ENCODE measurements at regions not wholly inside any gene's neighbourhood (a gene's known extent, or its start where the extent isn't known, plus 50 kb on each side); places are given as distances from the start of the nearest gene placed in this dataset.

GRCh38 chr9:4415281-4415680 lies 75.0 kb upstream of the SLC1A1 start:
- H3K27ac ChIP-seq = no peak overlapping the region
- ChIA-PET CTCF (no interaction called here), POLR2A (ENCODE audit: low non-redundant PET) (no interaction called here)
- no peak for TF ChIP-seq CTCF (conservative IDR thresholded peaks at IDR 0.05; ENCODE audit: low read depth)
- DNase-seq (ENCODE audit: low spot score) = no peak

GRCh38 chr9:4413856-4414255 lies 76.4 kb upstream of the SLC1A1 start:
- CTCF ChIA-PET = no interaction called here

GRCh38 chr9:4404156-4404555 lies 86.1 kb upstream of the SLC1A1 start:
- DNase-seq (ENCODE audit: low spot score) = no peak
- ChIA-PET CTCF (no interaction called here), POLR2A (ENCODE audit: low non-redundant PET) (no interaction called here)
- no peak for TF ChIP-seq CTCF (conservative IDR thresholded peaks at IDR 0.05; ENCODE audit: low read depth)
- H3K27ac ChIP-seq = no peak overlapping the region

More at GRCh38 chr9:4413856-4414255, 76.4 kb upstream of the SLC1A1 start:
- no peak overlapping the region for H3K27ac ChIP-seq
- POLR2A ChIA-PET (ENCODE audit: low non-redundant PET) = no interaction called here
- no peak for TF ChIP-seq CTCF (conservative IDR thresholded peaks at IDR 0.05; ENCODE audit: low read depth)
- no peak for DNase-seq (ENCODE audit: low spot score)

DNA sequence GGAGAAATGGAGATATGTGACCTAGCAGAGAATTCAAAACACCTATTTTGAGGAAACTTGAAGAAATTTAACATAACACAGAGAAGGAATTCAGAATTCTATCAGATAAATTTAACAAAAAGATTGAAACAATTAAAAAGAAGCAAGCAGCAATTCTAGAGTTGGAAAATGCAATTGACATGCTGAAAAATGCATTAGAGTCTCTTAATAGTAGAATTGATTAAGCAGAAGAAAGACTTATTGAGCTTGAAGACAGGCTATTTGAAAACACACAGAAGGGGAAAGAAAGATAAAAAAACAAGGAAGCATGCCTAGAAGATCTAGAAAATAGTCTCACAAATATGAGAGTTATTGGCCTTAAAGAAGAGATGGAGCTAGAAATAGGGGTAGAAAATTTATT lies 87.8 kb upstream of the SLC1A1 start:
- POLR2A ChIA-PET (ENCODE audit: low non-redundant PET) = no interaction called here
- CTCF ChIA-PET = no interaction called here
- H3K27ac ChIP-seq = no peak overlapping the region
- no peak for TF ChIP-seq CTCF (conservative IDR thresholded peaks at IDR 0.05; ENCODE audit: low read depth)
- no peak for DNase-seq (ENCODE audit: low spot score)

- H3K27ac ChIP-seq = no peak overlapping the region
- CTCF ChIA-PET = no interaction called here
- no peak for DNase-seq (ENCODE audit: low spot score)
- POLR2A ChIA-PET (ENCODE audit: low non-redundant PET) = no interaction called here
- no peak for TF ChIP-seq CTCF (conservative IDR thresholded peaks at IDR 0.05; ENCODE audit: low read depth)
Measured at GRCh38 chr9:4400731-4401130, 89.5 kb upstream of the SLC1A1 start.

GRCh38 chr9:4397917-4398316 lies 92.4 kb upstream of the SLC1A1 start:
- no peak overlapping the region for H3K27ac ChIP-seq
- ChIA-PET POLR2A (ENCODE audit: low non-redundant PET) (no interaction called here), CTCF (no interaction called here)
- TF ChIP-seq CTCF (conservative IDR thresholded peaks at IDR 0.05; ENCODE audit: low read depth) = no peak
- DNase-seq (ENCODE audit: low spot score) = no peak

Measured in RWPE1 (cell line).